Tibial artery (tissue), 4 donors: ENCODE measurements at regions not wholly inside any gene's neighbourhood (a gene's known extent, or its start where the extent isn't known, plus 50 kb on each side); places are given as distances from the start of the nearest gene placed in this dataset.

Source experiments
- DNase-seq, 2 donors: peaks; one replicate each; pipeline ENCODE4 v3.0.0-alpha.2; 2019
- H3K27ac ChIP-seq, 2 donors: fragments of 200-600 bp; sonication (generic) in 1 of 2; 1 replicate in 1 of 2; 2 replicates in 1 of 2; pipeline ENCODE4 v1.5.1; 2018 to 2019; ENCODE audit warnings: mild to moderate bottlenecking in 1 of 2
- H3K27me3 ChIP-seq, 2 donors: fragments of 200-600 bp; sonication (generic) in 1 of 2; one replicate each; pipeline versions ENCODE4 v1.5.1 to v1.6.0; 2016 to 2019
- H3K36me3 ChIP-seq, 3 donors: fragments of 200-600 bp; sonication (generic) in 2 of 3; one replicate each; pipeline ENCODE4 v1.5.1; 2016 to 2019; ENCODE audit warnings: mild to moderate bottlenecking in 2 of 3
- H3K4me1 ChIP-seq, 4 donors: fragments of 200-600 bp; sonication (generic) in 2 of 4; 1 replicate in 3 of 4; 2 replicates in 1 of 4; pipeline ENCODE4 v1.5.1; 2016 to 2019
- H3K4me3 ChIP-seq, 2 donors: fragments of 200-600 bp; sonication (generic) in 1 of 2; 1 replicate in 1 of 2; 2 replicates in 1 of 2; pipeline ENCODE4 v1.5.1; 2018 to 2019; ENCODE audit warnings: mild to moderate bottlenecking in 2 of 2
- H3K9me3 ChIP-seq, 3 donors: fragments of 200-600 bp; sonication (generic) in 1 of 3; one replicate each; pipeline ENCODE4 v1.5.1; 2016 to 2019
- CTCF ChIP-seq, 2 experiments: fragments of 200-600 bp in 1 of 2; fragments of 450-650 bp in 1 of 2; IDR thresholded peaks; one replicate each; pipeline ENCODE4 v1.5.1; 2017 to 2019; ENCODE audit warnings: antibody characterized with exemption in 2 of 2, mild to moderate bottlenecking in 1 of 2, moderate library complexity in 1 of 2
- intact Hi-C: fragments of 100-400 bp; cut with DNase I; formaldehyde crosslinking; loops from one replicate; pipeline ENCODE4 v1.15.0; 2023; ENCODE audit warnings: low total_unique reads

GRCh38 chr12:107435072-107435471 is 250.5 kb upstream of the PWP1 start:
- H3K4me3 ChIP-seq, result no peak overlapping the region
- no peak overlapping the region for H3K27ac ChIP-seq
- no peaks in the 10 kb centered on the region for H3K27me3 ChIP-seq
- TF ChIP-seq CTCF (IDR thresholded peaks at IDR 0.05), result no peak
- H3K4me1 ChIP-seq, result no peaks in the 10 kb centered on the region
- DNase-seq, result no peak
- intact Hi-C loops, result no loop called here
- H3K9me3 ChIP-seq, result no peaks in the 10 kb centered on the region
- no peaks in the 10 kb centered on the region for H3K36me3 ChIP-seq

GRCh38 chr12:107435520-107435919 is 250.1 kb upstream of the PWP1 start:
- Histone ChIP-seq H3K36me3 (no peaks in the 10 kb centered on the region), H3K4me3 (no peak overlapping the region), H3K27me3 (no peaks in the 10 kb centered on the region), H3K27ac (no peak overlapping the region), H3K4me1 (no peaks in the 10 kb centered on the region), H3K9me3 (no peaks in the 10 kb centered on the region)
- TF ChIP-seq CTCF (IDR thresholded peaks at IDR 0.05), result no peak
- no peak for DNase-seq
- intact Hi-C loops, result no loop called here

- Histone ChIP-seq H3K27ac (no peak overlapping the region), H3K36me3 (no peaks in the 10 kb centered on the region), H3K27me3 (no peaks in the 10 kb centered on the region), H3K4me3 (no peak overlapping the region), H3K9me3 (no peaks in the 10 kb centered on the region), H3K4me1 (no peaks in the 10 kb centered on the region)
- no peak for DNase-seq
- intact Hi-C loops, result no loop called here
- TF ChIP-seq CTCF (IDR thresholded peaks at IDR 0.05), result no peak
Measured at GRCh38 chr12:107436376-107436775, 249.2 kb upstream of the PWP1 start.

GRCh38 chr12:107436836-107437235 is 248.8 kb upstream of the PWP1 start:
- TF ChIP-seq CTCF (IDR thresholded peaks at IDR 0.05), result no peak

GRCh38 chr12:107437954-107438353 is 247.6 kb upstream of the PWP1 start:
- H3K4me1 ChIP-seq, result no peaks in the 10 kb centered on the region
- no peak for TF ChIP-seq CTCF (IDR thresholded peaks at IDR 0.05)
- no peaks in the 10 kb centered on the region for H3K9me3 ChIP-seq
- no peak overlapping the region for H3K4me3 ChIP-seq
- intact Hi-C loops, result no loop called here
- no peak overlapping the region for H3K27ac ChIP-seq
- H3K27me3 ChIP-seq, result no peaks in the 10 kb centered on the region
- DNase-seq, result no peak
- no peaks in the 10 kb centered on the region for H3K36me3 ChIP-seq

More at GRCh38 chr12:107436836-107437235, 248.8 kb upstream of the PWP1 start:
- Histone ChIP-seq H3K4me1 (no peaks in the 10 kb centered on the region), H3K36me3 (no peaks in the 10 kb centered on the region), H3K27ac (no peak overlapping the region), H3K27me3 (no peaks in the 10 kb centered on the region), H3K4me3 (no peak overlapping the region), H3K9me3 (no peaks in the 10 kb centered on the region)
- DNase-seq, result no peak
- intact Hi-C loops, result no loop called here

- Histone ChIP-seq H3K4me3 (no peak overlapping the region), H3K27ac (no peak overlapping the region), H3K4me1 (no peaks in the 10 kb centered on the region), H3K36me3 (no peaks in the 10 kb centered on the region), H3K27me3 (no peaks in the 10 kb centered on the region), H3K9me3 (no peaks in the 10 kb centered on the region)
- no peak for DNase-seq
- intact Hi-C loops, result no loop called here
- TF ChIP-seq CTCF (IDR thresholded peaks at IDR 0.05), result no peak
Measured at GRCh38 chr12:107439026-107439738, 246.4 kb upstream of the PWP1 start.
